Neural cell (in vitro differentiated cells): ENCODE measurements at regions not wholly inside any gene's neighbourhood (a gene's known extent, or its start where the extent isn't known, plus 50 kb on each side); places are given as distances from the start of the nearest gene placed in this dataset.

Experiments used
- H2AFZ ChIP-seq: fragments of 200-600, 300-800 bp; sonication (generic), shearing (Covaris generic); 2 replicates; pipeline ENCODE4 v1.6.0; 2014; ENCODE audit warnings: low read depth, mild to moderate bottlenecking, antibody characterized with exemption, low read length, moderate library complexity
- H3F3A ChIP-seq: fragments of 200-600 bp; shearing (Covaris generic); 2 replicates; pipeline ENCODE4 v1.6.1; 2016; ENCODE audit warnings: mild to moderate bottlenecking, moderate library complexity, mixed read lengths, antibody characterized with exemption, low read length; ENCODE audit not compliant: insufficient read depth, poor library complexity, severe bottlenecking
- H3K27ac ChIP-seq: fragments of 200-600, 300-800 bp; sonication (generic), shearing (Covaris generic); 2 replicates; pipeline ENCODE4 v1.5.1; 2014; ENCODE audit warnings: mild to moderate bottlenecking, low read length, moderate library complexity
- H3K27me3 ChIP-seq: fragments of 300-800, 200-600 bp; sonication (generic), shearing (Covaris generic); 2 replicates; pipeline ENCODE4 v1.6.0; 2014; ENCODE audit warnings: mild to moderate bottlenecking, low read depth, low read length, moderate library complexity; ENCODE audit not compliant: insufficient read depth
- H3K36me3 ChIP-seq: fragments of 300-800, 200-600 bp; sonication (generic), shearing (Covaris generic); 2 replicates; pipeline ENCODE4 v1.5.1; 2014; ENCODE audit warnings: mild to moderate bottlenecking, antibody characterized with exemption, low read length, moderate library complexity; ENCODE audit not compliant: insufficient read depth
- H3K4me2 ChIP-seq: fragments of 300-800, 200-600 bp; sonication (generic), shearing (Covaris generic); 2 replicates; pipeline ENCODE4 v1.6.0; 2014; ENCODE audit warnings: mild to moderate bottlenecking, low read length
- H3K4me3 ChIP-seq: fragments of 300-800, 200-600 bp; sonication (generic), shearing (Covaris generic); 2 replicates; pipeline ENCODE4 v1.5.1; 2014; ENCODE audit warnings: mild to moderate bottlenecking, low read length, moderate library complexity
- H3K79me2 ChIP-seq: fragments of 200-600 bp; shearing (Covaris generic); replicated peaks from 2 replicates; pipeline ENCODE4 v1.6.0; 2014; ENCODE audit warnings: mild to moderate bottlenecking, low read length, moderate library complexity; ENCODE audit not compliant: insufficient read depth
- H3K9ac ChIP-seq: fragments of 300-800, 200-600 bp; sonication (generic), shearing (Covaris generic); 2 replicates; pipeline ENCODE4 v1.6.1; 2016; ENCODE audit warnings: mild to moderate bottlenecking, low read length, mixed read lengths
- H3K9me2 ChIP-seq: fragments of 200-600 bp; shearing (Covaris generic); 2 replicates; pipeline ENCODE4 v1.6.1; 2016; ENCODE audit warnings: mild to moderate bottlenecking, low read length, mixed read lengths; ENCODE audit not compliant: insufficient read depth
- H3K9me3 ChIP-seq: fragments of 200-600, 300-800 bp; sonication (generic), shearing (Covaris generic); 2 replicates; pipeline ENCODE4 v1.6.1; 2016; ENCODE audit warnings: mild to moderate bottlenecking, mixed run types, low read length, moderate library complexity, mixed read lengths
- H4K20me1 ChIP-seq: fragments of 200-600 bp; shearing (Covaris generic); 2 replicates; pipeline ENCODE4 v1.6.1; 2016; ENCODE audit warnings: mild to moderate bottlenecking, mixed run types; ENCODE audit not compliant: insufficient read depth
- EP300 ChIP-seq: fragments of 450-650 bp; conservative IDR thresholded peaks from 2 replicates; pipeline ENCODE4 v1.6.1; 2014; ENCODE audit warnings: antibody characterized with exemption, mild to moderate bottlenecking, moderate library complexity; ENCODE audit not compliant: poor library complexity, severe bottlenecking
- EZH2 ChIP-seq: fragments of 200-600, 300-800 bp; shearing (Covaris generic), sonication (generic); IDR thresholded peaks from 2 replicates; pipeline ENCODE4 v1.6.1; 2014; ENCODE audit warnings: antibody characterized with exemption, low read length, borderline replicate concordance, mild to moderate bottlenecking; ENCODE audit not compliant: insufficient read depth, poor library complexity, severe bottlenecking
- MXI1 ChIP-seq: fragments of 450-650 bp; conservative IDR thresholded peaks from 2 replicates; pipeline ENCODE4 v1.6.1; 2014; ENCODE audit warnings: antibody characterized with exemption, mild to moderate bottlenecking; ENCODE audit not compliant: poor library complexity, severe bottlenecking
- POLR2AphosphoS5 ChIP-seq: IDR thresholded peaks from 2 replicates; pipeline ENCODE4 v1.6.1; 2012
- RAD21 ChIP-seq: fragments of 450-650 bp; conservative IDR thresholded peaks from 2 replicates; pipeline ENCODE4 v1.6.1; 2014; ENCODE audit warnings: antibody characterized with exemption, mild to moderate bottlenecking, moderate library complexity
- SMC3 ChIP-seq: fragments of 450-650 bp; conservative IDR thresholded peaks from 2 replicates; pipeline ENCODE4 v1.6.1; 2014; ENCODE audit warnings: antibody characterized with exemption, mild to moderate bottlenecking, moderate library complexity; ENCODE audit not compliant: poor library complexity
- TAF1 ChIP-seq: IDR thresholded peaks from 2 replicates; pipeline ENCODE4 v1.6.1; 2012; ENCODE audit warnings: low read depth
- TF ChIP-seq, protein P1 (sequence below): fragments of 450-650 bp; IDR thresholded peaks from 2 replicates; pipeline ENCODE4 v1.5.1; 2014; ENCODE audit warnings: antibody characterized with exemption, mild to moderate bottlenecking, moderate library complexity; ENCODE audit not compliant: poor library complexity, severe bottlenecking
- TF ChIP-seq, protein P2 (sequence below): IDR thresholded peaks from 2 replicates; pipeline ENCODE4 v1.6.1; 2012; ENCODE audit warnings: borderline replicate concordance

DNA sequence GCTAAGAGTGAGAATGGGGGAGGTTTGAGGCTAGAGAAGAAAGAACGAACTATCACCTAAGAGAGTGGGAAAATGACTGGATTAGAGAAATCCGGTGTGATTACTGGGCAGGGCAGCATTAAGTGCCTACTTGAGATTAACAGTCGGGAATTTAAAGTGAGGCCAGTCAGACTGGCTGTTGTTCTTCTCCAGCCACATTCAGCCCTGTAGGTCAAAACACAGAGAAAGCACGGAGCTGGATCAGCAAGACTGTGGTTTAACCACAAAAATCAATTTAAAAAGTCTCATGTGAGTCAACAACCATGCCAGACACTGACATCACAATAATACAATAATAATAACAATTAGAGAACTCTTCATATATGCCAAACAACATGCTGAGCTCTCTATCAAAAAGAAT is 301.9 kb upstream of the SGK1 start:
- Histone ChIP-seq H3F3A (no peaks in the 10 kb centered on the region), H3K36me3 (no peaks in the 10 kb centered on the region), H3K4me3 (no peak overlapping the region), H3K4me2 (no peak overlapping the region), H3K27ac (no peak overlapping the region), H3K9me3 (no peaks in the 10 kb centered on the region), H3K9me2 (no peaks in the 10 kb centered on the region), H2AFZ (no peak overlapping the region), H3K27me3 (no peaks in the 10 kb centered on the region), H3K79me2 (no peaks in the 10 kb centered on the region), H3K9ac (no peak overlapping the region), H4K20me1 (no peaks in the 10 kb centered on the region)
- no peak for TF ChIP-seq MXI1
- TF ChIP-seq POLR2AphosphoS5 = no peak
- TF ChIP-seq, protein P1, sequence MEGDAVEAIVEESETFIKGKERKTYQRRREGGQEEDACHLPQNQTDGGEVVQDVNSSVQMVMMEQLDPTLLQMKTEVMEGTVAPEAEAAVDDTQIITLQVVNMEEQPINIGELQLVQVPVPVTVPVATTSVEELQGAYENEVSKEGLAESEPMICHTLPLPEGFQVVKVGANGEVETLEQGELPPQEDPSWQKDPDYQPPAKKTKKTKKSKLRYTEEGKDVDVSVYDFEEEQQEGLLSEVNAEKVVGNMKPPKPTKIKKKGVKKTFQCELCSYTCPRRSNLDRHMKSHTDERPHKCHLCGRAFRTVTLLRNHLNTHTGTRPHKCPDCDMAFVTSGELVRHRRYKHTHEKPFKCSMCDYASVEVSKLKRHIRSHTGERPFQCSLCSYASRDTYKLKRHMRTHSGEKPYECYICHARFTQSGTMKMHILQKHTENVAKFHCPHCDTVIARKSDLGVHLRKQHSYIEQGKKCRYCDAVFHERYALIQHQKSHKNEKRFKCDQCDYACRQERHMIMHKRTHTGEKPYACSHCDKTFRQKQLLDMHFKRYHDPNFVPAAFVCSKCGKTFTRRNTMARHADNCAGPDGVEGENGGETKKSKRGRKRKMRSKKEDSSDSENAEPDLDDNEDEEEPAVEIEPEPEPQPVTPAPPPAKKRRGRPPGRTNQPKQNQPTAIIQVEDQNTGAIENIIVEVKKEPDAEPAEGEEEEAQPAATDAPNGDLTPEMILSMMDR = no peak
- TF ChIP-seq EZH2 = no peak
- TF ChIP-seq EP300 = no peak
- TF ChIP-seq, protein P2, sequence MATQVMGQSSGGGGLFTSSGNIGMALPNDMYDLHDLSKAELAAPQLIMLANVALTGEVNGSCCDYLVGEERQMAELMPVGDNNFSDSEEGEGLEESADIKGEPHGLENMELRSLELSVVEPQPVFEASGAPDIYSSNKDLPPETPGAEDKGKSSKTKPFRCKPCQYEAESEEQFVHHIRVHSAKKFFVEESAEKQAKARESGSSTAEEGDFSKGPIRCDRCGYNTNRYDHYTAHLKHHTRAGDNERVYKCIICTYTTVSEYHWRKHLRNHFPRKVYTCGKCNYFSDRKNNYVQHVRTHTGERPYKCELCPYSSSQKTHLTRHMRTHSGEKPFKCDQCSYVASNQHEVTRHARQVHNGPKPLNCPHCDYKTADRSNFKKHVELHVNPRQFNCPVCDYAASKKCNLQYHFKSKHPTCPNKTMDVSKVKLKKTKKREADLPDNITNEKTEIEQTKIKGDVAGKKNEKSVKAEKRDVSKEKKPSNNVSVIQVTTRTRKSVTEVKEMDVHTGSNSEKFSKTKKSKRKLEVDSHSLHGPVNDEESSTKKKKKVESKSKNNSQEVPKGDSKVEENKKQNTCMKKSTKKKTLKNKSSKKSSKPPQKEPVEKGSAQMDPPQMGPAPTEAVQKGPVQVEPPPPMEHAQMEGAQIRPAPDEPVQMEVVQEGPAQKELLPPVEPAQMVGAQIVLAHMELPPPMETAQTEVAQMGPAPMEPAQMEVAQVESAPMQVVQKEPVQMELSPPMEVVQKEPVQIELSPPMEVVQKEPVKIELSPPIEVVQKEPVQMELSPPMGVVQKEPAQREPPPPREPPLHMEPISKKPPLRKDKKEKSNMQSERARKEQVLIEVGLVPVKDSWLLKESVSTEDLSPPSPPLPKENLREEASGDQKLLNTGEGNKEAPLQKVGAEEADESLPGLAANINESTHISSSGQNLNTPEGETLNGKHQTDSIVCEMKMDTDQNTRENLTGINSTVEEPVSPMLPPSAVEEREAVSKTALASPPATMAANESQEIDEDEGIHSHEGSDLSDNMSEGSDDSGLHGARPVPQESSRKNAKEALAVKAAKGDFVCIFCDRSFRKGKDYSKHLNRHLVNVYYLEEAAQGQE = no peak
- no peak for TF ChIP-seq SMC3
- no peak for TF ChIP-seq TAF1
- no peak for TF ChIP-seq RAD21

DNA sequence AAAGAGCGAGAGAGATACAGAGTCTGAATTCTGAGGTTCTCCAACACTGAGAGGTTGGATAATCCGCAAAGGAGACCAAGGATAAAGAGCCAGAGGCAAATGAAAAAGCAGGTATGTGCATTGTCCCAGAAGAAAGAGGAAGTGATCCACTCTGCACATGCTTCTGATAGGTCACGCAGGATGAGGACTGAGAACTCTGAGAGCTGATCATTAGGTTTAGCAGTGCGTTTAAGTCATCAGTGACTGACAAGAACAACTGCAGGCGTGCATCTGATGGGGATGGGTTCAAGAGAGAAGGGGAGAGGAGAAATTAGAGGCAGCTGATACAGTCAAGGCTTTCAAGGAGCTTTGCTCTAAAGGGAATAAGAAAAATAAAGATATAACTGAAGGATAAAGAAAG is 301.2 kb upstream of the SGK1 start:
- H3F3A ChIP-seq = no peaks in the 10 kb centered on the region
- no peaks in the 10 kb centered on the region for H4K20me1 ChIP-seq
- H3K27me3 ChIP-seq = no peaks in the 10 kb centered on the region
- H3K4me2 ChIP-seq = no peak overlapping the region
- H3K36me3 ChIP-seq = no peaks in the 10 kb centered on the region
- H3K9ac ChIP-seq = no peak overlapping the region
- TF ChIP-seq, protein P2 = no peak
- TF ChIP-seq POLR2AphosphoS5 (no peak), EP300 (no peak), SMC3 (no peak), EZH2 (no peak), MXI1 (no peak), RAD21 (no peak), TAF1 (no peak)
- TF ChIP-seq, protein P1 = no peak
- H2AFZ ChIP-seq = no peak overlapping the region
- no peaks in the 10 kb centered on the region for H3K9me3 ChIP-seq
- H3K4me3 ChIP-seq = no peak overlapping the region
- no peaks in the 10 kb centered on the region for H3K79me2 ChIP-seq
- no peaks in the 10 kb centered on the region for H3K9me2 ChIP-seq
- no peak overlapping the region for H3K27ac ChIP-seq
